Bronchial epithelial cell (primary cell): ENCODE measurements at regions not wholly inside any gene's neighbourhood (a gene's known extent, or its start where the extent isn't known, plus 50 kb on each side); places are given as distances from the start of the nearest gene placed in this dataset.
"Not testable (repeated sequence)": the region's sequence is repeated elsewhere in the genome, so short reads cannot be mapped to it uniquely, and the experiment has no call there.

Source experiments
- DNase-seq: peaks from one replicate; pipeline ENCODE4 v3.0.0-alpha.2; 2010; ENCODE audit warnings: low read depth
- FAIRE-seq: peaks from 2 replicates; lab custom pipeline; 2011; peaks lifted over from hg19 to GRCh38; lab: Jason Lieb, UNC
- H3K27me3 ChIP-seq: 2 replicates; pipeline ENCODE4 v1.5.1; 2011; ENCODE audit warnings: low read length; ENCODE audit not compliant: control insufficient read depth, insufficient read depth
- H3K36me3 ChIP-seq: 2 replicates; pipeline ENCODE4 v1.5.1; 2011; ENCODE audit warnings: low read length; ENCODE audit not compliant: control insufficient read depth, insufficient read depth
- H3K4me3 ChIP-seq: 2 replicates; pipeline ENCODE4 v1.5.1; 2011; ENCODE audit warnings: mild to moderate bottlenecking, low read depth, low read length, control low read depth
- CTCF ChIP-seq: IDR thresholded peaks from 2 replicates; pipeline ENCODE4 v1.5.1; 2011; ENCODE audit warnings: mild to moderate bottlenecking, moderate library complexity, low read length, control low read depth, inconsistent platforms; ENCODE audit not compliant: insufficient read depth, severe bottlenecking

- DNase-seq: no peak
Observed at GRCh38 chr15:25248583-25249235, 190.1 kb downstream of the UBE3A start.

DNA sequence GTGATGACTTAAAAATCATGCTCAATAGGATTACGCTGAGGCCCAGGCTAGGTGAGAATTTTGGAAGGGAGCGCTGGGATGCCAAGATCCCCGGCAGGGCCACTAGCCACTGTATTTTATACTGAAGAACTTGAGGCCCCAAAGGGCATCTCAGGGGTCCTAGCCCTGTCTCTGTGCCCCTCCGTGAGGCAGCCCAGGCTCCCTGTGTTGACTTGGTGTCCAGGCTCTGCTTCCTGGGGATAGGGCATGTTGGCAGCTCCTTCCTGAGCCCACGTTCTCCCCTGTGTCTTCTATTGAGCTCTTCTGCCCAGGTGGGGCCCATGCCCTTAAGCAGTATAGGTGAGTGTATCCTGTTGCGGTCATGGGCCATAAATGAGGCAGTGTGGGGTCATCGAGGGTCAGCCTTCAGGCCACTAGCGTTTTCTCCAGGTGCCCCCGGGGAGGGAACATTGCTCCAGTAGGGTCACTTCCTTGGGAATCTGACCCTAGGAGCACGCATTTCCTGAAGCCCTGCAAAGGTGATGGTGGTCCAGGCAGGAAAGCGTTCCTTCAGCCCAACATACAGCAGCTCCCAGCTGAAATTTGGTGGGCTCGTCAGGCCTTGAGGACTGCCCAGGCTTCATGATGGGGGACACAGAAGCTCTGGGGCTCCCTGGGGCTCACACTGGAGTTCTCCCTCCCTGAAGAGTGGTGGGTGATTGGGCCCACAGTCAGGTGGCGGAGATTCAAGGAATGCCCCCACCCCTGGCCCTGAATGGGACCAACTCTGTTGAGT, 189.4 kb downstream of the UBE3A start:
- Histone ChIP-seq H3K27me3 (no peaks in the 10 kb centered on the region), H3K36me3 (no peaks in the 10 kb centered on the region), H3K4me3 (no peak overlapping the region)
- TF ChIP-seq CTCF: no peak
- DNase-seq: no peak
- FAIRE-seq: no peak

More at GRCh38 chr15:25248583-25249235, 190.1 kb downstream of the UBE3A start:
- H3K4me3 ChIP-seq: no peak overlapping the region
- no peaks in the 10 kb centered on the region for H3K27me3 ChIP-seq
- H3K36me3 ChIP-seq: no peaks in the 10 kb centered on the region
- no peak for FAIRE-seq
- no peak for TF ChIP-seq CTCF

GRCh38 chr15:25250011-25250596, 188.7 kb downstream of the UBE3A start:
- DNase-seq (no peak), FAIRE-seq (no peak)
- Histone ChIP-seq H3K4me3 (no peak overlapping the region), H3K27me3 (no peaks in the 10 kb centered on the region), H3K36me3 (no peaks in the 10 kb centered on the region)
- no peak for TF ChIP-seq CTCF

GRCh38 chr15:25250906-25251622, 187.8 kb downstream of the UBE3A start:
- TF ChIP-seq CTCF: no peak
- no peak for FAIRE-seq
- DNase-seq: no peak
- no peak overlapping the region for H3K4me3 ChIP-seq
- no peaks in the 10 kb centered on the region for H3K36me3 ChIP-seq
- H3K27me3 ChIP-seq: no peaks in the 10 kb centered on the region

DNA sequence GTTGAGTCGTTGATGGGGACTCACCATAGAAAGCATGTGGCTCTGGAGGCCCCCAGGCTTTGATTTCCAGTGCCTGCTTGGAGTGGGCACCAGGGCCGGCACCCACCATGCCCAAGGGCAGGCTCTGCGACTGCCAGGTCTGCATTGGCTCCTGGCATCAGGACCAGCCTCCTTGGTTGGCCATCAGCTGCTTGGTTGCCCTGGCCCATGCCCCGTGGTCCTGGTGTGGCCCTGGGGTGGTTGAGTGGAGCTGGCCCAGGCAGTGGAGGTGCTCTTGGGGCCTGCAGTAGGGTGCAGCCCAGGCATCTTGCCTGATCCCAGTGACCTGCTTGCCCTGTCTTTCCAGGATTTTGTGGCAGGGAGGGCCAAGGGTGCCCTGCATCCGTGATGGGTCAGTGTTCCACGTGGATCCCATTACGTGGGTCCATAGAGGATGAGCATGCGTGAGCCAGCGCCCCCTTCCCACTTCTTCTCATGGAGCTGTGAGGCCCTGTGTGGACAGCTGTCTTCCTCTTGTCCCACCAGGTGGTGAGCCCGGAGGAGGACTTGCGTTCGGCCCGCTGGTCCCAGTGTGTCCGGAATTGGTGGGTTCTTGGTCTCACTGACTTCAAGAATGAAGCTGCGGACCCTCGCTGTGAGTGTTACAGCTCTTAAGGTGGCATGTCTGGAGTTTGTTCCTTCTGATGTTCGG, 187.0 kb downstream of the UBE3A start:
- FAIRE-seq: no peak
- no peak for DNase-seq

GRCh38 chr15:25253048-25253973, 185.5 kb downstream of the UBE3A start:
- not testable (repeated sequence) for H3K36me3 ChIP-seq, H3K4me3 ChIP-seq, FAIRE-seq, DNase-seq, H3K27me3 ChIP-seq

More for the DNA sequence above, 187.0 kb downstream of the UBE3A start:
- no peaks in the 10 kb centered on the region for H3K27me3 ChIP-seq
- no peaks in the 10 kb centered on the region for H3K36me3 ChIP-seq
- TF ChIP-seq CTCF: no peak
- no peak overlapping the region for H3K4me3 ChIP-seq
